Occipital lobe (tissue), 1 donor: ENCODE measurements at regions not wholly inside any gene's neighbourhood (a gene's known extent, or its start where the extent isn't known, plus 50 kb on each side); places are given as distances from the start of the nearest gene placed in this dataset.

Experiments used
- DNase-seq: peaks from one replicate; lab custom pipeline; 2025; lab: John Stamatoyannopoulos, UW

DNA sequence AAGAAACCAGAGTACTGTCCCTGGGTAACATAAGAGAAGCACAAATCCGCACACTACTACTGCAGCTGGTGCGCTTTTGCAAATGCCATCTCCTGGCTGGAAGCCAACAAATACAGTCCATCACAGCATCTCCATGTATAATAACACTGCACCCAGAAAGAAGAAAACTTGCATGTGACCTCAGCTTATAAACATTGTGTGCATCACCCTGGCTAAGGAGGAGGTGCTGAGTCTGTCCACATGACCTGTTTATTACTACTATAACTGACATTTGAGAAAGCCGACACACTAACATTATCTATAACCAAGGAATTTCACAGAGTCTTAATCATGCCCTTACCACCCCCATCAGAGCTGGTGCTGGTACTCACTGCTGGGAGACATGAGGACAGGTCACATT, 516.8 kb downstream of the CFAP47 start:
- DNase-seq: no peak

DNA sequence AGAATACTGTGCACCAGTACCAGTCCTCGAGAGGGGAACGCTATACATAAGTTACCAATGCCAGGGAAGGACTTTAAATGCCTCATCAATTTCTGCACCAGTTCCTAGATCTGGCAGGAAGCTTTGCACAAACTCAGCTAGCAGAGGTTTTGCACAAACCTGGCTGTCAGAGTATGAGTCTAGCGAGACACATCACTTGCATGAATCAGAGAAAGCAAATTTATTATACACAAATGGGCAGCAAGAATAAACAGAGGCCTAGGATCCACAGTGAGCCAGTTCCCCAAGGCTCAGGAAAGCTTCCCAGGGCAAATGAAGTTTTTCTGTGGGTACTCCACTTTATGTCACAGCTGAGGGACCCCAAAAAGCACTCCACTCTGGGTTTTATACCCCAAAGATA, 523.5 kb downstream of the CFAP47 start:
- no peak for DNase-seq

DNA sequence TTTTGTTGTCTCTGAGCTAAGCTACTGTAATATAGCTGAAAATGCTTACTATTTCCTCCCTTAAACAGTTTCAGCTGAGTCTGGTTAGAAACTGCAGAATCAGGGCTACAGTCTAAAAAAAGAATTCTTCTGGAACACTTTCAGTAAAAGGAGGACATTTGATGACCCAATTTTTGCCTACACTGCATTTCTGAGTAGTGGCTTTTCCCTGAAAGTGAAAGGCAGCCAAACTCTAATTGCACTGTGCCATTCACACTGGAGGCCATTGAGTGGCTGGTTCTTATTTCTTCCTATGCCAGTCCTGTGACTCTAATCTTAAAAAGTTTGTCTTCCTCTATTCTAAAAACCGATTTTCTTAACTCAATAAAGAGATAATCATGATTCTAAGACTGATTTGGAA, 526.0 kb downstream of the CFAP47 start:
- no peak for DNase-seq

DNA sequence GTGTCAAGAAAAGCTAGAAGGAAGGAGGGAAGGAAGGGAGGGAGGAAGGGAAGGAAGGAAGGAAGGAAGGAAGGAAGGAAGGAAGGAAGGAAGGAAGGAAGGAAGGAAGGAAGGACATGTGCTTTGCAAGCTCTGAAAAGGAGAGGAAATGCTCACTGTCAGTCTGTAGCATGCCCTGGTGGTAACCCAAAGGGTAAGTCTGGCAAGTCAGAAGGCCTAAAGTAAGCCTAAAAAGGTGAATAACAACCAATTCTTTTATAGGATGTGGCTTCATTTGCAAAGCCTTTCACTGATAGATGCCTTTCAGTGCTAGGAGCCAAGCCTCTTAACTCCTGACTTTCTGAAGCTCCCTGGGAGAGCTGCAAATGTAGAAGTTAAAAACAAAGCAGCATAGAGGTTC, 542.6 kb downstream of the CFAP47 start:
- no peak for DNase-seq

DNA sequence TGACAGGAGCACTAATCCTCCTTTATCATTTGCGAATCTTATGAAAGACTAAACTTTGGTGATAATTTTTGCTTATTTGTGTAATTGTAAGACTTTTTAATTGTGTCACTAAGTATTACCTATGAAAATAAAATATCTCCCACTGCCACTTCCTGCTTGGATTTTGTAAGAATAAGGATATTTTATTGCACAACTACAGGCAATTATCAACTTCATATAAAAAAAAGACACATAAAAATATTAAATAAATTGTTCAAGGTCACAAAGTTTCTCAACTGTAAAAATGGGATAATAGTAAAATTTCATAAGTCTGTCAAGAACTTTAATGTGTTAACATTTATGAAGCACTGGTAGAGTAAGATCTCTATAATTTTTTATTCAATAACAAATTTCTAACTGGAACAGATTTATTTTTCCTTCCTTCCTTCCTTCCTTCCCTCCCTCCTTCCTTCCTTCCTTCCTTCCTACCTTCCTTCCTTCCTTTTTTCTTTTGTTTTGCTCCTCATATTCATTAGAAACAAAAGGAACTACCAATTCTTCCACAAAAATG, 527.6 kb upstream of the FAM47C start:
- no peak for DNase-seq

DNA sequence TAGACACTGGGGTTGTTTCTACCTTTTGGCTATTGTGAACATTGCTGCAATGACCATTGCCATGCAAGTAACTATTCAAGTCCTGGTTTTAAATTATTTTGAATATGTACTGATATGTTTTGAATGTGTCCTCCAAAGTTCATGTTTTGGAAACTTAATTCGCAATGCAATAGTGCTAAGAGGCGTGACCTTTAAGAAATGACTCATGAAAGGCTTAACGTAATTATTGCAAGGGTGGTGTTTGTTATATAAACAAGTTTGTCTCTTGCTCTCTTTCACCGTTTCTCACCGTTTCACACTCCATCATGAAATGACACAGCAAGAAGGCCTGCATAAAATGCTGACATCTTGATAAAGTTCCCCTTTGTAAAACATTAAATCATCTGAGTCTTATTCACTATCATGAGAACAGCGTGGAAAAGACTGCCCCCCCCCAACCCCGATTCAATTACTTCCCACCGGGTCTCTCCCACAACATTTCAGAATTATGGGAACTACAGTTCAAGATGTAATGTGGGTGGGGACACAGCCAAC, 506.9 kb upstream of the FAM47C start:
- no peak for DNase-seq

DNA sequence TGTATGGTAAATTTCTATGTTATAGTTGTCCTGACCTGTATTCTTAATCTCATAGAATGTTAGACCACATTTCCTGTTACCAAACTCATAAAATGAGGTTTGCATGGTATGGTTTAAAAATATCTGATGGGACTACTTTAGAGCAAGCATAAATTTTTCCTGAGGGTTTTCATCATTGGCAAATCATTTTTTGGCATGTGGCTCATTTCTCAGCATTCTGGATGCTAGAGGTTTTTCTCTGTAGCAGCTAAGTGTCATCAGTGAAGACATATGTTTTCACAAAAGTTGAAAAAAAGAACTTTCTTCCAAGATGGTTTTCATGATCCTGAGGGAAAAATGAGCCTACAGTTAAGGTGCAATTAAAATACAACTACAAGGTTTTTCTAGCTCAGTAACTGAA, 503.5 kb upstream of the FAM47C start:
- no peak for DNase-seq

DNA sequence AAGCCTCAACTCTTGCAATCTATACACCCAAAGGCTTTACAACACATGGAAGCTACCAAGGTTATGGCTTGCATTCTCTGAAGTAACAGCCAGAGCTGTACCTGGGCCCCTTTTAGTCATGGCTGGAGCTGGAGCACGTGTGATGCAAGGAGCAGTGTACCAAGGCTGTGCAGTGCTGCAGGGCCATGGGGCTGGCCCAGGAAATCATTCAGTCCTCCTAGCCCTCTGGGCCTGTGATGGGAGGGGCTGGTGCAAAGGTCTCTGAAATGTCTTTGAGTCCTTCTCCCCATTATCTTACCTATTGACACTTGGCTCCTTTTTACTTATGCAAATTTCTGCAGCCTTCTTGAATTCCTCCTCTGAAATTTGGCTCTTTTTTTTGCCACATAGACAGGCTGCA, 500.1 kb upstream of the FAM47C start:
- DNase-seq: no peak

DNA sequence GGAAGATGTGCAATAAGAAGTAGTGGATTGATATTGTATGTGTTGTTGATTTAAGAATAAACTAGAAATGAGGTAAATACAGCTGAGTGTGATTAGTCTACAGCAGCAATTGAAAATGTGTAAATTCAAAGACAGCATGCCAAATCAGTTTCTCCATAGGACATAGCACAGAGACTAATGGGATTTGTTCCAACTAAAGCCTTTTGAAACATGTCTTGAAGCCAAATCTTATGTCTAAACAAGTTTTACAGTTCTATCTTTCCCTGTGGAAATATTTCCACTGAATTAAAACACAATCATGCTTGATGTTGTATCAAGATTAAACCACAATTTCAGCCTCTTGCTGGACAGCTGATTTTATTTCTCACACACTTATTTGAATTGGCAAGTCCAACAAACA, 497.4 kb upstream of the FAM47C start:
- no peak for DNase-seq

DNA sequence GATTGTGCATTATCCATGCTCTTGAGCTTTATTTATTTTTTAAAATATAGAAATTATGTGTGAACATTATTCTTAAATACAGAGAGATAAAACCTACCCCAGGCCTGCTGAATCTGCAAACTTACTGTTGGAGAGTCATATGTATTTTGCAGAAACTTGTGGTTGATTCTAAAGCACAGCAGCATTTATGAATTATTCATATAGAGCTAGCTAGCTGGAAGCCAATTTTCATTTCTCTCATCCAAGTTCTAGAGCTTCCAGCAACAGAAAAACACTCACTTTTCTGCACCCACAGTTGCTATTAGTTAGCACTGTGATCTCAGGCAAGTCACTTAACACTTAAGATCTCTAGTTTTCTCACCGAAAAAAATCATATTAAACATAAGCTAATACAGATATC, 479.5 kb upstream of the FAM47C start:
- no peak for DNase-seq

DNA sequence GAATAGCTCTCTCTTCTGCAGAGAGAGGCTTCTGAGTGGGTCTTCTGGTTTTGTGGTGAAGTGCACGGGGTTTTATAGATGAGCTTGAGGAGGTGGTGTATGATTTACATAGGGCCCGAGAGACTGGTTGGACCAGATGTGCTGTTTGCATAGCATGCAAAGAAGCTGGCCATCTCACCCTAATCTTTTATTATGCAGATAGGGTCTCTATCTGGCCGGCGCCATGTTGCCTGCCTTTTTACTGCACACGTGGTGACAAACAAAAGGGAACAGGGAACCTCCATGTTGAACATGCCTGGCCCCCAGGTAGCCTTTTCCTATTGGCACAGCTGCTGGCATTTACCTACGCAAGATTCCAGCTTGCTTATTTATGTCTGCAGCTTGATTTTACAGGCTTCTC, 473.3 kb upstream of the FAM47C start:
- DNase-seq: no peak

DNA sequence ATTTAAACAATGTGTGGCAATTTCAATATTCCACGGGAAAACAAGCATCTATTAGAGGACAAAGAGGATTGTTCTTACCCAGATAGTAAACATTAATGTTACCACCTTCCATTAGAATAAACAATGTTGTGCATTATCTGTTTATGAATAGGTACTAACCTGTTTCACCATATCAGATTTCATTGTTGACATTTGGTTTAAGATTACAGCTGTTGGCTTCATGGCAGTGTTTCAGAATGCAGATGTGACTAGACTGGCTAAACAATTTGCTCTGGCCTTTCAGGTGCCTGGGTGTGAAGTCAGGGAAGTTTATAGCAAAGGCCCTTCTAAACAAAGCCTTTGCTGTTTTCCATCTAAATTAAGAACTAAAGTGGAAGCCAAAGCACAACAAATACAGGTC, 464.7 kb upstream of the FAM47C start:
- DNase-seq: no peak

DNA sequence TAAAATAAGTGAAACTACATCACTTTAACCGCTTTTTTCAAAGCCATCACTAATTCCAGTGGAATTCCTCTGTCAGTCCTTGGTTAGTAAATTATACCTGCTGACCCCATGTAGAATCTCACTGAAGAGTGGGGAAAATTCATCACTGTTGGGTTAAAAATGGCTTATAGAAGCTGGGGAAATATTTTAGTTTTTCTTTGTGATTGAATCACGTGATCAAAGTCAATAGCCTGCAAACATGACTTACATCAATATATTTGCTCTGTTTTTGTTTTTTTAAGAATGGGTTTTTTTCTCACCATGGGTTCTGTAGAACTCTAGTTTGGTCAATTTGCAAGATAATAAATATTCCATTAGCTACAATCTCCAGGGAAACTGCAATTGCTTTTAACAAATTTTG, 445.2 kb upstream of the FAM47C start:
- no peak for DNase-seq

DNA sequence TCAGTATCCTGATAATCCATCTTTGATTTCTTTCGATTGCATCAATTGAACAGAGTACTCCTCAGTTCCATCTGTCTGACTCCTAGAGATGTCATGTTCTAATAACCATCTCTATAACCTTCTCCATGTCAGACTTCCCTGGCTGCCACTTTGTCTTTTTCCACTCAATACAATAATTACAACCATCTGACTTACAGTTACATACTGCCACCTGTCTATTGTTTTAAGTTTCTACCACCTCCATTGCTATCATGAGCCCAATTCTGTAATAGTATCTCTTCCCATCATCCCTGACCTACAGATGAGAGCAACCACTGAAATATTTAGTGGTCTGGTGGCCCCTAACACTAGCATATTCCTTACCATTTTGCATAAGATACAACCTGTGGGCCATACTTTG, 439.2 kb upstream of the FAM47C start:
- no peak for DNase-seq

DNA sequence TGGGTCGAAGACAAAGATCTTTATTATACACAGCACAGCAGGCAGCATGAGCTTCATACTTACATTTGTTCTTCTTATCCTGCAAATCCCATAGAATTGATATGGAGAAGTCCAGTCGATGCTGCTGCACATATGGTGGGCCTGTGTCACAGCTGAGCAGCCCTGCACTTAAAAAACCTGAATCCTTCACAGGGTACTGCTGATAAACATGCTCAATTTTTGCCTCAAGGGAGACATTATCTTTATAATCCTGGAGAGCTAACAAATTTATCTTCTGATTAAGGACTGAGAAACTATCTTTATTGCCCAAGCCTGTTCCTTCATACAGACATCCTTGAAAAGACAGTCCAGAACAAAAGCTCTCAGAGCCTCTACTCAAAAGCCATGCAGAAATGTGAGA, 434.4 kb upstream of the FAM47C start:
- no peak for DNase-seq

DNA sequence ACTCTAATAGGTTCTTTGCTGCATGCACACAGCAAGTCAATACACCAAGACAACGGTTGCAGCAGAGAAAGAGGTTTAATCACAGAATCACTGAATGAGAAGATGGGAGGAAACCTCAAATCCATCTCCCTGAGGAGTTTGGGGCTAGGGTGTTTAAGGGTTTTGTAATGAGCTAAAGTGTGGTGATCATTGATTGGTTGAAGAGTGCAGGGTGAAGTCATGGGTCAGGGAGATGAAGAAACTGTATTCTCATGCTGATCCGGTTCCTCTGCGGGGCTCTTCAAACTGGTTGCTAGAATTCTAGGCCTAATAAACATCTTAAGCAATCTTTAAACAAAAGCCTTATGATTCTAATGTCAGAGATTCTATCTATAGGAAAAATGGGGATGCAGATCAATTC, 432.5 kb upstream of the FAM47C start:
- no peak for DNase-seq

DNA sequence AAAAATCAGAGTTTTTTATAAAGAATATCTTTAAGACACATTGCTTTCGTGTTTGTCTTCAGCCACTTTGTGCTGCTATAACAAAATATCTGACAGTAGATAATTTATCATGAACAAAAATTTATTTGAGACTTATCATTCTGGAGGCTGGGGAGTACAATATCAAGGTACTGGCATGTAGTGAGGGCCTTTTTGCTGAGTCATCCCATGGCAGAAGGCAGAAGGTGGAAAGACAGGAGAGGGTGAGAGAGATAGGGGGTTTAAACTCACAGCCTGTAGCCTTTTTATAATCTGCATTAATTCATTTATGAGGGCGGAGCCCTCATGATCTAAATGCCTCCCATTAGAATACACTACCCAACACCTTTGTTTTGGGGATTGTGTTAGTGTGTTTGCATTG, 431.2 kb upstream of the FAM47C start:
- no peak for DNase-seq

DNA sequence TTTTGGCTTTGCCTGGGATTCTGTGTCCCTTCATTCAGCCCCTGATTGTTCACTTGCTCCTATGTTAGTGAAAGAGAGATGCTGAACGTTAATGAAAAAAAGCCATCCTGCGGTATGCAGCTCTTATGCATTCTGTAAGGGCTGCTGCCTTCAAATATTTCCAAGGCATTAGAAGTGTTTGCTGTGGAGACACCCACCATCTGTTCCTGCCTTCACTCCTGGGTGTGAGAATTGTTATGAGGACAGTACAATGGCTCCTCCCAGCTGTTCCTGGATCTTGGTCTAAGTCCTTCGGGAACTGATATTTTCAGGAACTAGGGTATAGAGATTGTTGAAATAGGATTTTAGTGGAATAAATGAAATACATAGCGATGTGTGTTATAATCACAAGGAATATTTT, 427.1 kb upstream of the FAM47C start:
- DNase-seq: no peak

DNA sequence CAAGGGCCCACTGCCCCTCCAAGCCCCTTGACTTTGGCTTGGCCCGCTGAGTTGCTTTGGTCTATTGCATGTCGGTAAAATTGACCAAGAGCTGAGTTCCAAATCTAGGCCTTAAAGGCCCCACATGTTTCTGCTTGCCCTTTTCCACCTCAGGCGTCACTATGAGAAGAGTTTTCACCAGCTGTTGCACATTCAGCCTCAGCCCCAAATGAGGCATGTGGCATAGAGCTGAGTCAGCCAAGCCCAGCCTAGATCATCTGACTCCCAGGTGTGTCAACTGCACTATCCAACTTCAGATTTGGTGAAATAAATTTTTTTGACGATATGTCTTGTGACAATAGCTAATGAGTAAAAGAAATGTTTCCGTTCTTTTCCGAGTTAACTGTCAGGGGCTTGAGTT, 424.5 kb upstream of the FAM47C start:
- no peak for DNase-seq

DNA sequence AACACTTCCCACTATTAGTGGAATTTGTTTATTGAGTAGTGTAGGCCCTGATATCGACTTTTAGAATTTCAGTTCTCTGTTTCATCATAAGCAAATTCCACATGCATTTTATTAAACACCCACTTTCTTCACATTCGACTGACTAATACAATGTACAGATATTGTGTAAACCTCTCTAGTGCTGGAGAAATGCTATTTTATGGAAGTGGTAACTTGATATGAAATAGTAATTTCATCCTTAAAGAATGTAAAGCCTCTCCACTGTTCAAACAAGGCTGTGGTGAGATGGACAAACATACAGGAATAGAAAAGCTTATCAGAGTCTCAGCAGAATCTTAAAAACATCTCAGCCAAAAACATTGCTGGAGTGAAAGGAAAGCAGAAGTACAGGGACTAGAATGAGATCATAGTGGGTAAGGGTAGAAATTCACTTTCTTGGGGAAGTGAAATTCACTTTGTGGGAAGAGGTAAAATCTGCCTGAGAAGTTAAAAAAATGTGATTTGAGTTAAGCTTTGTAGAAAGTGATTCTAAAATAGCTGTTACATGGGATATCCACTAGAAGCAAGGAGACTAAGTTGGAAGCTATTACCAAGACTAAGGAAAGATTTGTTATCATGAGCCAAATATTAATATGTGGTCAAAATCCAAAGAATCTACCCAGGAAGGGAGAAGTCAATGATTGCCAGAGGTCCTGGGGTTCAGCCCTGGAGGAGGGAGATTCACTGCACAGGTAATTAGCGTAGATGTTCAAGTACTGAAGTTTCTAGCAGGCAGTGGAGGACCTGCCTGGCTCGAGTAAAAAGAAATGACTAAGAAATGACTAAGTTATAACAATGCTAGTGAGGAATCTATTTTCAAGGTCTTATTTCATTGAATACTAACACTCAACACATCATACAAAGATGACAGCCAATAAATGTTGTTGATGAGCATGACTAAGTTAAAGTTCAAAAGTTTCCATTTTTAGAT, 398.3 kb upstream of the FAM47C start:
- no peak for DNase-seq

DNA sequence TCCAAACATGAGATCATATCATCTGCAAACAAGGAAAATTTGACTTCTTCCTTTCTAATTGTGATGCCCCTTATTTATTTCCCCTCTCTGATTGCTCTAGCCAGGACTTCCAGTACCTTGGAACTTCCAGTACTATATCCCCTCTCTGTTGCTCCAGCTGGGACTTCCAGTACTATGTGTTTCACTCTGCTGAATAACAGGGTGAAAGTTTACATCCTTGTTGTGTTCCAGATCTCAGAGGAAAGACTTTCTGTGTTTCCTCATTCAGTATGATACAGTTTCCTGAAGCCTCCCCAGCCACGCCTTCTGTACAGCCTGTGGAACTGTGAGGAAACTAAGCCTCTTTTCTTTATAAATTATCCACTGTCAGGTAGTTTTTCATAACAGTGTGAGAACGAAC, 381.3 kb upstream of the FAM47C start:
- no peak for DNase-seq

DNA sequence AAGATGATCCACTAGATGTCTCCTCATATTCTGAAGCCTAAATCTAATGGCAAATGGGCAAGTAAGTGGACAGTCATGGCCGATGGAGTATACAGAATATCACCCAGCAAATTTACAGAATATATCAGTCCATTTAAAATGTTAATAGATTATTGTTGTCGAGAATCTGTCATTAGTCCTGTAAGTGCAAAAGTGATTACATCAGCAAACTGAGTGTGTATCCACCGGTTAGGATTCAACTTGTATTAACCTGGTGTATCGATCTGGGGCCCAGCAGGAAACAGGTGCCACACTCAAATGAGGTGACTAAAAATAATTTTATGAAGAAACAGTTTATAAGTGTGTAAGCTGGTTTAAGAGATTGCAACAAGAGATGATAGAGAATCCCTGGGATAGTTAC, 367.9 kb upstream of the FAM47C start:
- no peak for DNase-seq

DNA sequence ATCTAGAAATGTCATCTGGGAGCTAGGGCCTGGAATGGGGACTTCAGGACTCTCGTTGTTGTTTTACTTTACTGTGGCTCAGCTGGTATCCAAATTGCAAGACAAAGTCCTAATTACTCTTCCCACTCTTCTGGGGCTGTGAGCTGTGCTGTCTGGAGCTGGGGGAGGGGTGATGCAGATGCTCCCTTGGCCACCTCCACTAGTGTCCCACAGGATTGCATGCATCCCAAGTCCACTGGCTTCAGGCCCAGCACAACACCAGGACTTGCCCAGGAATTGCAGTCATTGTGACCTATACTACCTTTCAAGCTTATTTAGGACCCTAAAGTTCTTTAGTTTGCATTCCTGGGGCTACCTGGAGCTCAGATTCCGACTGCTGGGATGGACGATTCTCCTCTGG, 366.1 kb upstream of the FAM47C start:
- no peak for DNase-seq
